ENCODE measurements at regions not wholly inside any gene's neighbourhood (a gene's known extent, or its start where the extent isn't known, plus 50 kb on each side); places are given as distances from the start of the nearest gene placed in this dataset.

- no peak for DNase-seq
Observed at GRCh38 chr1:69167876-69168275, 399.8 kb upstream of the LRRC7 start.

GRCh38 chr1:69171248-69171647, 396.5 kb upstream of the LRRC7 start:
- DNase-seq = no peak

- DNase-seq = no peak
Observed at GRCh38 chr1:69172003-69173000, 395.4 kb upstream of the LRRC7 start.

GRCh38 chr1:69175053-69175452, 392.7 kb upstream of the LRRC7 start:
- DNase-seq = no peak

GRCh38 chr1:69180358-69180757, 387.4 kb upstream of the LRRC7 start:
- no peak for DNase-seq

- DNase-seq = no peak
Observed at GRCh38 chr1:69185378-69185777, 382.3 kb upstream of the LRRC7 start.

GRCh38 chr1:69191335-69191734, 376.4 kb upstream of the LRRC7 start:
- no peak for DNase-seq

- DNase-seq = no peak
Observed at GRCh38 chr1:69195136-69195535, 372.6 kb upstream of the LRRC7 start.

- DNase-seq = no peak
Observed at GRCh38 chr1:69196071-69196470, 371.7 kb upstream of the LRRC7 start.

- no peak for DNase-seq
Observed at GRCh38 chr1:69197816-69198215, 369.9 kb upstream of the LRRC7 start.

- no peak for DNase-seq
Observed at GRCh38 chr1:69201716-69202115, 366.0 kb upstream of the LRRC7 start.

GRCh38 chr1:69203166-69203565, 364.6 kb upstream of the LRRC7 start:
- no peak for DNase-seq

- DNase-seq = no peak
Observed at GRCh38 chr1:69213644-69214043, 354.1 kb upstream of the LRRC7 start.

GRCh38 chr1:69215883-69216282, 351.8 kb upstream of the LRRC7 start:
- no peak for DNase-seq

GRCh38 chr1:69220672-69221071, 347.1 kb upstream of the LRRC7 start:
- no peak for DNase-seq

GRCh38 chr1:69221524-69221923, 346.2 kb upstream of the LRRC7 start:
- no peak for DNase-seq

- DNase-seq = no peak
Observed at GRCh38 chr1:69223156-69223555, 344.6 kb upstream of the LRRC7 start.

- no peak for DNase-seq
Observed at GRCh38 chr1:69228501-69228900, 339.2 kb upstream of the LRRC7 start.

- DNase-seq = no peak
Observed at GRCh38 chr1:69230208-69230607, 337.5 kb upstream of the LRRC7 start.

GRCh38 chr1:69233463-69233862, 334.3 kb upstream of the LRRC7 start:
- no peak for DNase-seq

GRCh38 chr1:69244211-69244610, 323.5 kb upstream of the LRRC7 start:
- no peak for DNase-seq

- DNase-seq = no peak
Observed at GRCh38 chr1:69246109-69246508, 321.6 kb upstream of the LRRC7 start.

- no peak for DNase-seq
Observed at GRCh38 chr1:69246710-69247109, 321.0 kb upstream of the LRRC7 start.

GRCh38 chr1:69252696-69253095, 315.0 kb upstream of the LRRC7 start:
- no peak for DNase-seq

- no peak for DNase-seq
Observed at GRCh38 chr1:69256036-69256435, 311.7 kb upstream of the LRRC7 start.
